BJ (cell line): ENCODE measurements at regions not wholly inside any gene's neighbourhood (a gene's known extent, or its start where the extent isn't known, plus 50 kb on each side); places are given as distances from the start of the nearest gene placed in this dataset.
A peak's percentile ranks its signal among the peaks of the same experiment; 100 is the strongest.

Experiments
- CTCF ChIA-PET: fragments of 350-600 bp; formaldehyde crosslinking; extraction: SDS; loops from one replicate; lab custom pipeline; 2021; ENCODE audit warnings: antibody characterized with exemption, inconsistent platforms; lab: Yijun Ruan, JAX
- POLR2A ChIA-PET: fragments of 300-600 bp; sonication (Branson Sonifier 250); formaldehyde crosslinking; extraction: SDS; loops from one replicate; lab custom pipeline; 2021; ENCODE audit warnings: antibody characterized with exemption; lab: Charles Lee
- DNase-seq: peaks from one replicate; pipeline ENCODE4 v3.0.0-alpha.2; 2011; ENCODE audit warnings: low read depth
- H3K27me3 ChIP-seq: 2 replicates; pipeline ENCODE4 v1.6.0; 2011; ENCODE audit warnings: low read length; ENCODE audit not compliant: control insufficient read depth, insufficient read depth
- H3K36me3 ChIP-seq: 2 replicates; pipeline ENCODE4 v1.5.1; 2011; ENCODE audit warnings: low read length; ENCODE audit not compliant: control insufficient read depth, insufficient read depth
- H3K4me3 ChIP-seq: 2 replicates; pipeline ENCODE4 v1.5.1; 2011; ENCODE audit warnings: low read depth, mild to moderate bottlenecking, control low read depth, low read length
- CTCF ChIP-seq: IDR thresholded peaks from 2 replicates; pipeline ENCODE4 v1.5.1; 2011; ENCODE audit warnings: low read depth, mild to moderate bottlenecking, control low read depth, inconsistent platforms, low read length, moderate library complexity; ENCODE audit not compliant: insufficient read depth

- ChIA-PET CTCF (interaction anchor here (1.2 to 2.3 kb wide), 2 partner anchors 49 to 327 kb away, joined by 4 to 6 read pairs; no protein-coding TSS in a partner anchor), POLR2A (no interaction called here)
- H3K27me3 ChIP-seq: no peaks in the 10 kb centered on the region
- TF ChIP-seq CTCF: no peak
- no peak for DNase-seq
- no peak overlapping the region for H3K4me3 ChIP-seq
- no peaks in the 10 kb centered on the region for H3K36me3 ChIP-seq
Measured at GRCh38 chr9:87275047-87275725, 222.5 kb upstream of the DAPK1 start.

- ChIA-PET CTCF (interaction anchor here (2.3 kb wide), 1 partner anchor 328 kb away, joined by 6 read pairs; no protein-coding TSS in a partner anchor), POLR2A (interaction anchor here (0.6 kb wide), 1 partner anchor 369 kb away, joined by 8 read pairs; no protein-coding TSS in a partner anchor)
- Histone ChIP-seq H3K27me3 (no peaks in the 10 kb centered on the region), H3K4me3 (no peak overlapping the region), H3K36me3 (no peaks in the 10 kb centered on the region)
- TF ChIP-seq CTCF: no peak
- DNase-seq: peak; percentile 78
Measured at GRCh38 chr9:87276327-87276841, 221.3 kb upstream of the DAPK1 start.

- TF ChIP-seq CTCF: no peak
- H3K27me3 ChIP-seq: no peaks in the 10 kb centered on the region
- CTCF ChIA-PET: interaction anchor here (2.3 kb wide), 1 partner anchor 328 kb away, joined by 6 read pairs; no protein-coding TSS in a partner anchor
- no peak overlapping the region for H3K4me3 ChIP-seq
- no peak for DNase-seq
- no peaks in the 10 kb centered on the region for H3K36me3 ChIP-seq
- POLR2A ChIA-PET: interaction anchor here (0.6 kb wide), 1 partner anchor 369 kb away, joined by 8 read pairs; no protein-coding TSS in a partner anchor
Measured at GRCh38 chr9:87276851-87277261, 220.8 kb upstream of the DAPK1 start.

GRCh38 chr9:87277346-87277745 lies 220.3 kb upstream of the DAPK1 start:
- no peak for DNase-seq

More at GRCh38 chr9:87277346-87277745, 220.3 kb upstream of the DAPK1 start:
- TF ChIP-seq CTCF: no peak
- POLR2A ChIA-PET: no interaction called here
- H3K4me3 ChIP-seq: no peak overlapping the region
- CTCF ChIA-PET: interaction anchor here (1.2 to 2.3 kb wide), 2 partner anchors 23 to 329 kb away, joined by 4 to 6 read pairs; no protein-coding TSS in a partner anchor
- H3K27me3 ChIP-seq: no peaks in the 10 kb centered on the region
- no peaks in the 10 kb centered on the region for H3K36me3 ChIP-seq
